Lung (tissue), 11 donors: ENCODE measurements at regions not wholly inside any gene's neighbourhood (a gene's known extent, or its start where the extent isn't known, plus 50 kb on each side); places are given as distances from the start of the nearest gene placed in this dataset.

ENCODE experiments used
- ATAC-seq: fragments of 200-7000 bp; cut with Tn5 transposase; one replicate; pipeline ENCODE4 v1.9.1; 2020; ENCODE audit warnings: moderate number of reproducible peaks; ENCODE audit not compliant: insufficient read depth, low FRiP score
- DNase-seq, 3 donors: peaks; one replicate each; pipeline ENCODE4 v3.0.0-alpha.2; 2013 to 2017
- H3K27ac ChIP-seq, 2 donors: one replicate each; pipeline ENCODE4 v1.5.1; 2013; ENCODE audit warnings: mild to moderate bottlenecking in 2 of 2, moderate library complexity in 2 of 2, control low read depth in 1 of 2, inconsistent platforms in 1 of 2, low read depth in 1 of 2, low read length in 1 of 2
- H3K27me3 ChIP-seq, 3 donors: one replicate each; pipeline ENCODE4 v1.5.1; 2013; ENCODE audit warnings: low read length in 2 of 3; ENCODE audit not compliant: control insufficient read depth in 3 of 3, insufficient read depth in 3 of 3
- H3K36me3 ChIP-seq, 4 donors: one replicate each; pipeline ENCODE4 v1.5.1; 2013; ENCODE audit warnings: low read length in 4 of 4, mild to moderate bottlenecking in 1 of 4, moderate library complexity in 1 of 4; ENCODE audit not compliant: control insufficient read depth in 4 of 4, insufficient read depth in 4 of 4
- H3K4me1 ChIP-seq, 5 donors: one replicate each; pipeline ENCODE4 v1.5.1; 2013; ENCODE audit warnings: low read length in 5 of 5, mild to moderate bottlenecking in 2 of 5, moderate library complexity in 1 of 5; ENCODE audit not compliant: control insufficient read depth in 5 of 5, insufficient read depth in 5 of 5
- H3K4me3 ChIP-seq: one replicate; pipeline ENCODE4 v1.5.1; 2013; ENCODE audit warnings: mild to moderate bottlenecking, control low read depth, moderate library complexity
- H3K9ac ChIP-seq, 2 donors: one replicate each; pipeline ENCODE4 v1.5.1; 2013; ENCODE audit warnings: low read length in 2 of 2, control low read depth in 1 of 2; ENCODE audit not compliant: insufficient read depth in 1 of 2
- H3K9me3 ChIP-seq, 4 donors: one replicate each; pipeline ENCODE4 v1.5.1; 2013; ENCODE audit warnings: low read length in 3 of 4, mild to moderate bottlenecking in 1 of 4, moderate library complexity in 1 of 4; ENCODE audit not compliant: control insufficient read depth in 4 of 4, insufficient read depth in 3 of 4
- WGBS, 2 donors: extraction: QIAGEN DNeasy Blood & Tissue Kit; methylation state at CpG; one replicate each; pipeline ENCODE4 v1.1.7; 2013; 5-methylcytosine and 5-hydroxymethylcytosine counted together
- TF ChIP-seq, protein P1 (sequence below): IDR thresholded peaks from 2 replicates; pipeline ENCODE4 v1.5.1; 2012; ENCODE audit warnings: mild to moderate bottlenecking; ENCODE audit errors: control extremely low read depth, extremely low read depth
- donor health status: control.
- donor health status: control.
- donor health status: Bipolar disorder and iron deficiency.
- donor health status: healthy.
- donor health status: DM: yes; HTN: yes; CAD: no.

DNA sequence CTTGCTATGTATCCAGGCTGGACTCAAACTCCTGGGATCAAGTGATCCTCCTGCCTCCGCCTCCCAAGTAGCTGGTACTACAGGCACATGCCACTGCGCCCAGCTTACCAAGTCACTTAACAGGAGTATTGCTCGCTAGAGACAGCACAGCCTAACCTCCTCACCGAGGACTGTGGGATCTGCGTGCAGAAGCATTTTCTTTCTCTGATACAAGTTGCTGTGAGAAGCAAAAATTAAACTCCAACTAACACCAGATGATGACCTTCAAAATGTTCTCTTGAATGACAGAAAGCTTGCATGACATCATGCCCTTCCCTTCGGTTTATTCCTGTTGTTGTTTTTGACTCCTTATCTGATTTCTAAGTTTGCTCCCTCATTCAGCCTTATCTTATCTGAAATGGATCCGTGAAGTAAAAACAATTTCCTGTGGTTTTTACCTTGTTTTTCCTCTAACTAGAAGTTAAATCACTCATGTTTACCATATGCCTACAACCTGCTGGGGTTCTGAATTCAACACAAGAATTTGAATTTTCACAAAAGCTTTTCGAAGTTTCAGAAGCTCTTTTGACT is 94.4 kb upstream of the KIF5B start:
- peaks cover 0 to 6% (median 0%) of the 10 kb centered on the region in 5 donors for H3K4me1 ChIP-seq
- no peak overlapping the region for H3K27ac ChIP-seq
- H3K27me3 ChIP-seq: no peaks in the 10 kb centered on the region
- ATAC-seq (no peak), DNase-seq (no peak)
- H3K9me3 ChIP-seq: peaks cover 0 to 6% (median 2%) of the 10 kb centered on the region in 4 donors
- no peak overlapping the region for H3K4me3 ChIP-seq
- no peaks in the 10 kb centered on the region for H3K36me3 ChIP-seq
- 63 to 64% methylated on average over 8 of the region's 8 CpGs for WGBS, 2 donors
- TF ChIP-seq, protein P1, sequence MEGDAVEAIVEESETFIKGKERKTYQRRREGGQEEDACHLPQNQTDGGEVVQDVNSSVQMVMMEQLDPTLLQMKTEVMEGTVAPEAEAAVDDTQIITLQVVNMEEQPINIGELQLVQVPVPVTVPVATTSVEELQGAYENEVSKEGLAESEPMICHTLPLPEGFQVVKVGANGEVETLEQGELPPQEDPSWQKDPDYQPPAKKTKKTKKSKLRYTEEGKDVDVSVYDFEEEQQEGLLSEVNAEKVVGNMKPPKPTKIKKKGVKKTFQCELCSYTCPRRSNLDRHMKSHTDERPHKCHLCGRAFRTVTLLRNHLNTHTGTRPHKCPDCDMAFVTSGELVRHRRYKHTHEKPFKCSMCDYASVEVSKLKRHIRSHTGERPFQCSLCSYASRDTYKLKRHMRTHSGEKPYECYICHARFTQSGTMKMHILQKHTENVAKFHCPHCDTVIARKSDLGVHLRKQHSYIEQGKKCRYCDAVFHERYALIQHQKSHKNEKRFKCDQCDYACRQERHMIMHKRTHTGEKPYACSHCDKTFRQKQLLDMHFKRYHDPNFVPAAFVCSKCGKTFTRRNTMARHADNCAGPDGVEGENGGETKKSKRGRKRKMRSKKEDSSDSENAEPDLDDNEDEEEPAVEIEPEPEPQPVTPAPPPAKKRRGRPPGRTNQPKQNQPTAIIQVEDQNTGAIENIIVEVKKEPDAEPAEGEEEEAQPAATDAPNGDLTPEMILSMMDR: no peak
- no peak overlapping the region for H3K9ac ChIP-seq

DNA sequence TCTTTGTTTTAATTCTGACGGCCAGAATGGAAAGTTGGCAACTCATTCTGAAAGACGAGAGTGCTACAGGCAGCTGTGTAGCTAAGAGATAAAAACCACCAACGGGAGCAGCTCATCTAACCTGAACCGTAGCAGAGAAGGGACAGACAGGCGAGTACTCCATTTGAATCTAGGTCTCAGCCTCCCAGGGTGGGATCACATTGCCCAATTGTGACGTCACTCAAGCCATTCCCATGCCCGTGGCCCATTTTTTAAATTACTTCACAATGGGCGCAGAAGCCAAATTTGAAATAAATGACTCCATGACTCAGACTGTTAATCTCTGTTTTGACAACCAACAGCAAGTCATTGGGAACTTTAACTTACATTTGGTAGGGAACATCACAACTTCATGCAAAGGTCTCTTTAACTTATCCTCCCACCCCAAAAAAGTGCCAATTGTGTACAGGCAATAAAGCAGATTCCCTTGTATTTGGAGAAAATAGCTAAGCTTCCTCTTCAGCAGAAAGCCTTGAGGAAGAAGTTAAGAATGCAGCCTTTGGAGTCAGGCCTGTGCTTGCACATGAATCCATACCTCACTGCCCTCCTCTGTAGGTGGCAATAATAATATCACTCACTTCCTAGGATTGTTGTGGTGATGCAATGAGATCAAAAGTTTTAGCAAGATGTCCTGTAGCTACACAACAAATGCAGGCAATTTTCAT is 93.2 kb upstream of the KIF5B start:
- peak overlapping the region; percentile 16 to 65 for H3K27ac ChIP-seq
- H3K4me3 ChIP-seq: no peak overlapping the region
- no peaks in the 10 kb centered on the region for H3K36me3 ChIP-seq
- TF ChIP-seq, protein P1: no peak
- WGBS, 2 donors: 61 to 78% methylated on average over 8 of the region's 8 CpGs
- DNase-seq: peak in 2 of 3 donors; percentile 12 to 34
- no peak for ATAC-seq
- no peaks in the 10 kb centered on the region for H3K27me3 ChIP-seq
- H3K9me3 ChIP-seq: peaks cover 0 to 3% (median 1%) of the 10 kb centered on the region in 4 donors
- H3K4me1 ChIP-seq: peaks cover 0 to 6% (median 0%) of the 10 kb centered on the region in 5 donors
- H3K9ac ChIP-seq: peak overlapping the region in 1 of 2 donors; percentile 28

DNA sequence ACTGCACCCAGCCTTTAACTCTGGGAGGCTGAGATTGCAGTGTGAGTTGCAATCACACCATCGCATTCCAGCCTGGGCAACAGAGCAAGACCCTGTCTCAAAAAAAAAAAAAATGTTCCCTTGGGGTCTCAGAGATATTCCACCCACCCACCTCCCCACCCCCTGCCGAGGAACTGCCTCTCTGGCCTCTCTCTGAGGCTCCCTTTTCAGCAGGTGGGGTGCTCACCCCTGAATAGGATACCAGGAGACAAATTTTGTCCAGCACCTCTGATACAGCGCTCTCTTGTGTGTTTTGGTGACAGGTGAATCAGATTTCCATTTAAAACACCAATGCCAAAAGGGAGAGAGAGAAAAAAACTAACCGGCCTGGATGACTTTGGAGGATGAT is 92.6 kb upstream of the KIF5B start:
- Histone ChIP-seq H3K27ac (peak overlapping the region in 1 of 2 donors; percentile 65), H3K4me1 (peaks cover 0 to 6% (median 0%) of the 10 kb centered on the region in 5 donors), H3K4me3 (no peak overlapping the region), H3K9me3 (peaks cover 0 to 3% (median 1%) of the 10 kb centered on the region in 4 donors), H3K9ac (peak overlapping the region in 1 of 2 donors; percentile 28), H3K27me3 (no peaks in the 10 kb centered on the region), H3K36me3 (no peaks in the 10 kb centered on the region)
- DNase-seq (no peak), ATAC-seq (no peak)
- TF ChIP-seq, protein P1: no peak
- 86 to 97% methylated on average over 4 of the region's 4 CpGs for WGBS, 2 donors
